ENCODE measurements at regions not wholly inside any gene's neighbourhood (a gene's known extent, or its start where the extent isn't known, plus 50 kb on each side); places are given as distances from the start of the nearest gene placed in this dataset.

DNA sequence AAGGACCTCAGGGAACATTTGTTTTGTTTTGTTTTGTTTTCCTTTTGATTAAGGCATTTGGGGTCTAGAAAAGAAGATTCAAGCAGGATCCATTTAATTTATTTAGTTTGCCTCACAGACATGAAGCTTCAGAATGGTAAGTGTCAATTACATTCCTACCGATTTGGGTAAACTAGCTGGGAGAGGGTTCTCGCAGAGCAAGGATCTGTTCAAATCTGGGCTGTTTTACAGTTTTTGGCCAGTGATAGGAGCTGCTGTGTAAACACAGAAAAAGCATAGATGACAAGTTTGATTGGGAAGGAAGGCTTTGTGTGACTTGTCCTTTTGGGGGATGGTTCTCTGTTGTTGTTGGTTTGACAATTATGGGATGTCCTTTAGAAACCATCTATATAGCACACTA, 470.3 kb upstream of the WWC1 start:
- Histone ChIP-seq H3F3A (ENCODE audit: insufficient read depth) (peaks cover 31% of the 10 kb centered on the region), H4K20me1 (ENCODE audit: insufficient read depth) (no peaks in the 10 kb centered on the region), H3K27me3 (replicated peaks; ENCODE audit: insufficient read depth) (no peaks in the 10 kb centered on the region), H3K9me3 (ENCODE audit: low read depth) (no peaks in the 10 kb centered on the region), H3K27ac (peak overlapping the region; percentile 22), H3K9me2 (ENCODE audit: insufficient read depth) (no peaks in the 10 kb centered on the region), H3K4me1 (ENCODE audit: insufficient read depth) (peaks cover 42% of the 10 kb centered on the region), H3K36me3 (ENCODE audit: low read depth) (no peaks in the 10 kb centered on the region), H3K79me2 (ENCODE audit: insufficient read depth) (peaks cover 88% of the 10 kb centered on the region), H3K4me3 (peak overlapping the region; percentile 15; the same call in 1 of the 2 replicates), H3K4me2 (ENCODE audit: unreplicated experiment) (peak overlapping the region; percentile 24), H2AFZ (0 out of 2 replicates have a peak overlapping the region, but pooled peaks have one; percentile 1), H3K9ac (peak overlapping the region; percentile 47)
- TF ChIP-seq EZH2 (IDR thresholded peaks at IDR 0.05; ENCODE audit: insufficient read depth, poor library complexity, severe bottlenecking) = no peak
- no peak for TF ChIP-seq EZH2phosphoT487 (IDR thresholded peaks at IDR 0.05; ENCODE audit: insufficient read depth, low read depth)
- in situ Hi-C loops (cut with MboI) = no loop called here
- DNase-seq = peak; percentile 39
- 17 to 21% methylated on average over 2 of the region's 2 CpGs for WGBS, 2 experiments (ENCODE audit: low coverage in 1 of 2, low lambda C conversion rate in 2 of 2, missing lambda C conversion rate in 2 of 2)

- H3K4me2 ChIP-seq (ENCODE audit: unreplicated experiment) = peak overlapping the region; percentile 24
- H3F3A ChIP-seq (ENCODE audit: insufficient read depth) = peaks cover 25% of the 10 kb centered on the region
- H3K4me1 ChIP-seq (ENCODE audit: insufficient read depth) = peaks cover 37% of the 10 kb centered on the region
- no peaks in the 10 kb centered on the region for H3K9me3 ChIP-seq (ENCODE audit: low read depth)
- H3K36me3 ChIP-seq (ENCODE audit: low read depth) = no peaks in the 10 kb centered on the region
- 81 to 85% methylated on average over 4 of the region's 4 CpGs for WGBS, 2 experiments (ENCODE audit: low coverage in 1 of 2, low lambda C conversion rate in 2 of 2, missing lambda C conversion rate in 2 of 2)
- peak overlapping the region; percentile 15; the same call in 1 of the 2 replicates for H3K4me3 ChIP-seq
- no peak for DNase-seq
- no peak for TF ChIP-seq EZH2 (IDR thresholded peaks at IDR 0.05; ENCODE audit: insufficient read depth, poor library complexity, severe bottlenecking)
- TF ChIP-seq EZH2phosphoT487 (IDR thresholded peaks at IDR 0.05; ENCODE audit: insufficient read depth, low read depth) = no peak
- in situ Hi-C loops (cut with MboI) = no loop called here
- no peak overlapping the region for H2AFZ ChIP-seq
- H3K27ac ChIP-seq = peak overlapping the region; percentile 22; the same call in 1 of the 2 replicates
- no peaks in the 10 kb centered on the region for H3K9me2 ChIP-seq (ENCODE audit: insufficient read depth)
- no peaks in the 10 kb centered on the region for H4K20me1 ChIP-seq (ENCODE audit: insufficient read depth)
- no peaks in the 10 kb centered on the region for H3K27me3 ChIP-seq (replicated peaks; ENCODE audit: insufficient read depth)
- peaks cover 94% of the 10 kb centered on the region for H3K79me2 ChIP-seq (ENCODE audit: insufficient read depth)
- H3K9ac ChIP-seq = peak overlapping the region; percentile 47
Observed at GRCh38 chr5:167821669-167822068, 469.8 kb upstream of the WWC1 start.

DNA sequence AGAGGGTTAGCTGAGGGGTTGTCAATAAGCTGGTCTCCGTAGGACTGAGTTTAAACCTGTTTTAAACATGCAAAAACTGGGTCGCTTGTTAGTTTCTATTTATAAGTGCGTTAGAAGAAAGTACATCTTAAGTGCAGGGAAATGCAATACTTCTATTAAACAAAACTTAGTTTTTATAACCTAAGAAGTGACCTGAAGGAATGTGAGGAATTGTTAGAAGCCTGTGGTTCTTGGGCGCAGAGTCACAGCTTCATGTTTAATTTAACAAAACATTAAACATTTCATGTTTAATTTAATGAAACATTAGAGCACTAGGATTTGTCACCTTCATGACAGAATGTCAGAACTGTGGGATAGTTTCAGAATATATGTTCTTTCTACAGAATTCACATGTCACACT, 469.2 kb upstream of the WWC1 start:
- Histone ChIP-seq H3K9ac (no peak overlapping the region), H3K27ac (no peak overlapping the region), H3K9me2 (ENCODE audit: insufficient read depth) (no peaks in the 10 kb centered on the region), H3K27me3 (replicated peaks; ENCODE audit: insufficient read depth) (no peaks in the 10 kb centered on the region), H2AFZ (no peak overlapping the region), H3K4me1 (ENCODE audit: insufficient read depth) (peaks cover 32% of the 10 kb centered on the region), H3K79me2 (ENCODE audit: insufficient read depth) (peaks cover 95% of the 10 kb centered on the region), H3K4me3 (no peak overlapping the region), H3K36me3 (ENCODE audit: low read depth) (no peaks in the 10 kb centered on the region), H3F3A (ENCODE audit: insufficient read depth) (peaks cover 20% of the 10 kb centered on the region), H3K9me3 (ENCODE audit: low read depth) (no peaks in the 10 kb centered on the region), H3K4me2 (ENCODE audit: unreplicated experiment) (peak overlapping the region; percentile 24), H4K20me1 (ENCODE audit: insufficient read depth) (no peaks in the 10 kb centered on the region)
- DNase-seq = no peak
- 93 to 94% methylated on average over 4 of the region's 4 CpGs for WGBS, 2 experiments (ENCODE audit: low coverage in 1 of 2, low lambda C conversion rate in 2 of 2, missing lambda C conversion rate in 2 of 2)
- in situ Hi-C loops (cut with MboI) = no loop called here
- TF ChIP-seq EZH2phosphoT487 (IDR thresholded peaks at IDR 0.05; ENCODE audit: insufficient read depth, low read depth) (no peak), EZH2 (IDR thresholded peaks at IDR 0.05; ENCODE audit: insufficient read depth, poor library complexity, severe bottlenecking) (no peak)

DNA sequence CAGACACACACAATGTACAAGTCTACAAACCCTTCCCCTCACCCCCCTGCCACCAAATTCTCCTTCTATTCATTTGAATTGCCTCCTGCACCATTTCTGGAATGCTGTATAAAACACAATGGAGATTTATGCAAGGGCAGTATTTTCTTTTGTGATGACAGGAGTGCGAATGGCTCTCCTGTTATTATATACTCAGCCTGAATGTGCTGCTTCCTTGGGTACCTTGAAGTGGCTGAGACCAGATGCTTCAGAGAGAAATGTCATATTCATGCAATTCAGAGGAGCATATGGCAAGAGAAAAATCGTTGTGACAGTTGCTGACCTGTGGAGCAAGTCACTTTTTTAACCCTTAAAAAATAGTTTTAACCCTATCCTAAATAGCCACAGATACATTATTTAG, 468.0 kb upstream of the WWC1 start:
- Histone ChIP-seq H3K4me1 (ENCODE audit: insufficient read depth) (peaks cover 37% of the 10 kb centered on the region), H3K9me2 (ENCODE audit: insufficient read depth) (no peaks in the 10 kb centered on the region), H3K36me3 (ENCODE audit: low read depth) (no peaks in the 10 kb centered on the region), H3K4me2 (ENCODE audit: unreplicated experiment) (no peak overlapping the region), H3K4me3 (no peak overlapping the region), H3K27me3 (replicated peaks; ENCODE audit: insufficient read depth) (no peaks in the 10 kb centered on the region), H2AFZ (no peak overlapping the region), H3K9ac (no peak overlapping the region), H3K79me2 (ENCODE audit: insufficient read depth) (peaks cover 84% of the 10 kb centered on the region), H3F3A (ENCODE audit: insufficient read depth) (peaks cover 14% of the 10 kb centered on the region; the same call in 1 of the 2 replicates), H3K9me3 (ENCODE audit: low read depth) (no peaks in the 10 kb centered on the region), H4K20me1 (ENCODE audit: insufficient read depth) (no peaks in the 10 kb centered on the region), H3K27ac (no peak overlapping the region)
- TF ChIP-seq EZH2phosphoT487 (IDR thresholded peaks at IDR 0.05; ENCODE audit: insufficient read depth, low read depth) = no peak
- TF ChIP-seq EZH2 (IDR thresholded peaks at IDR 0.05; ENCODE audit: insufficient read depth, poor library complexity, severe bottlenecking) = no peak
- 53 to 54% methylated on average over 2 of the region's 2 CpGs for WGBS, 2 experiments (ENCODE audit: low coverage in 1 of 2, low lambda C conversion rate in 2 of 2, missing lambda C conversion rate in 2 of 2)
- in situ Hi-C loops (cut with MboI) = no loop called here
- no peak for DNase-seq

DNA sequence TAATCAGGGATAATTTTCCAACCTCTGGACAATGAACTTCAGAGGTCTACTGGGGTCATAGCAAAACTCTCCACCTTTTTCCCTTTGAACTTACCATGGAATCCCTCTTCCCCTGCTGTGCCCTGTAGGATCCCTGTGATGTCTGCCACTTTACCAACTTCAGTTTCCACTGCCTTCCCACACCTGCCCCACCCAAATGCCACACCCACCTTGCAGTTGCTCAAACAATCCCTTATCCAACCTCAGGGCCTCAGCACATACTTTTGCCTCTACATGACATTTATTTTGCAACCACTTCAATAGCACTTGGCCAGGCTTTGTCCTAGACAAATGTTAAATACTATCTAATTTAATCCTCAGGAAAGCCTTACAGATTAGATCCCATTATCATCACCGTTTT, 463.7 kb upstream of the WWC1 start:
- Histone ChIP-seq H3K27me3 (replicated peaks; ENCODE audit: insufficient read depth) (no peaks in the 10 kb centered on the region), H3K9me2 (ENCODE audit: insufficient read depth) (no peaks in the 10 kb centered on the region), H4K20me1 (ENCODE audit: insufficient read depth) (no peaks in the 10 kb centered on the region), H3K9me3 (ENCODE audit: low read depth) (no peaks in the 10 kb centered on the region), H2AFZ (no peak overlapping the region), H3K4me3 (no peak overlapping the region), H3K4me2 (ENCODE audit: unreplicated experiment) (no peak overlapping the region), H3K4me1 (ENCODE audit: insufficient read depth) (peaks cover 8% of the 10 kb centered on the region; the same call in 1 of the 2 replicates), H3K36me3 (ENCODE audit: low read depth) (peaks cover 8% of the 10 kb centered on the region; the same call in 1 of the 2 replicates), H3K9ac (no peak overlapping the region), H3K27ac (no peak overlapping the region), H3F3A (ENCODE audit: insufficient read depth) (no peaks in the 10 kb centered on the region; the same call in 1 of the 2 replicates), H3K79me2 (ENCODE audit: insufficient read depth) (peaks cover 81% of the 10 kb centered on the region)
- no peak for DNase-seq
- TF ChIP-seq EZH2 (IDR thresholded peaks at IDR 0.05; ENCODE audit: insufficient read depth, poor library complexity, severe bottlenecking) = no peak
- TF ChIP-seq EZH2phosphoT487 (IDR thresholded peaks at IDR 0.05; ENCODE audit: insufficient read depth, low read depth) = no peak
- 58% methylated on average over 1 of the region's 1 CpG for WGBS, 2 experiments (ENCODE audit: low coverage in 1 of 2, low lambda C conversion rate in 2 of 2, missing lambda C conversion rate in 2 of 2)
- in situ Hi-C loops (cut with MboI) = no loop called here
